SW480 (cell line): ENCODE measurements at regions not wholly inside any gene's neighbourhood (a gene's known extent, or its start where the extent isn't known, plus 50 kb on each side); places are given as distances from the start of the nearest gene placed in this dataset.

Experiments used
- DNase-seq: peaks from one replicate; pipeline ENCODE4 v3.0.0-alpha.2; 2016; ENCODE audit warnings: low spot score

GRCh38 chr5:76030343-76030742, 52.8 kb upstream of the SV2C start:
- DNase-seq, result no peak

GRCh38 chr5:76029739-76030138, 53.4 kb upstream of the SV2C start:
- DNase-seq, result no peak

GRCh38 chr5:76025790-76026189, 57.4 kb upstream of the SV2C start:
- no peak for DNase-seq

- DNase-seq, result no peak
Measured at GRCh38 chr5:76025069-76025468, 58.1 kb upstream of the SV2C start.

GRCh38 chr5:76022611-76023010, 60.6 kb upstream of the SV2C start:
- no peak for DNase-seq

GRCh38 chr5:76021936-76022584, 61.1 kb upstream of the SV2C start:
- no peak for DNase-seq

GRCh38 chr5:76016258-76016657, 66.9 kb upstream of the SV2C start:
- DNase-seq, result no peak

- DNase-seq, result no peak
Measured at GRCh38 chr5:76014005-76014404, 69.2 kb upstream of the SV2C start.

GRCh38 chr5:76007904-76008303, 75.3 kb upstream of the SV2C start:
- DNase-seq, result no peak

- no peak for DNase-seq
Measured at GRCh38 chr5:76000582-76000981, 82.6 kb upstream of the SV2C start.

- no peak for DNase-seq
Measured at GRCh38 chr5:75993643-75994520, 89.3 kb upstream of the SV2C start.

GRCh38 chr5:75993183-75993582, 90.0 kb upstream of the SV2C start:
- no peak for DNase-seq

GRCh38 chr5:75992753-75993152, 90.4 kb upstream of the SV2C start:
- DNase-seq, result no peak

GRCh38 chr5:75985077-75985476, 98.1 kb upstream of the SV2C start:
- no peak for DNase-seq

- DNase-seq, result no peak
Measured at GRCh38 chr5:75975496-75975895, 107.7 kb upstream of the SV2C start.

- no peak for DNase-seq
Measured at GRCh38 chr5:75965292-75965691, 117.9 kb upstream of the SV2C start.

GRCh38 chr5:75964008-75964407, 119.2 kb upstream of the SV2C start:
- DNase-seq, result no peak

GRCh38 chr5:75963554-75963953, 119.6 kb upstream of the SV2C start:
- no peak for DNase-seq

GRCh38 chr5:75961818-75962217, 121.4 kb upstream of the SV2C start:
- no peak for DNase-seq

GRCh38 chr5:75960129-75960528, 123.1 kb upstream of the SV2C start:
- DNase-seq, result no peak

GRCh38 chr5:75952963-75953362, 130.2 kb upstream of the SV2C start:
- DNase-seq, result no peak

- no peak for DNase-seq
Measured at GRCh38 chr5:75952291-75952690, 130.9 kb upstream of the SV2C start.

- no peak for DNase-seq
Measured at GRCh38 chr5:75951716-75952115, 131.5 kb upstream of the SV2C start.

- no peak for DNase-seq
Measured at GRCh38 chr5:75951158-75951557, 132.0 kb upstream of the SV2C start.
